Thyroid gland (tissue), 4 donors: ENCODE measurements at regions not wholly inside any gene's neighbourhood (a gene's known extent, or its start where the extent isn't known, plus 50 kb on each side); places are given as distances from the start of the nearest gene placed in this dataset.

ENCODE experiments used
- DNase-seq, 2 donors: peaks; one replicate each; pipeline ENCODE4 v3.0.0-alpha.2; 2019
- H3K27ac ChIP-seq, 3 donors: fragments of 200-600 bp; sonication (generic); 1 replicate in 2 of 3; 2 replicates in 1 of 3; pipeline ENCODE4 v1.5.1; 2016 to 2019; ENCODE audit warnings: mild to moderate bottlenecking in 1 of 3, moderate library complexity in 1 of 3
- H3K27me3 ChIP-seq: fragments of 200-600 bp; sonication (generic); one replicate; pipeline ENCODE4 v1.5.1; 2019
- H3K36me3 ChIP-seq, 2 donors: fragments of 200-600 bp; sonication (generic); one replicate each; pipeline ENCODE4 v1.5.1; 2016 to 2019
- H3K4me1 ChIP-seq, 2 donors: fragments of 200-600 bp; sonication (generic); one replicate each; pipeline ENCODE4 v1.5.1; 2017 to 2019
- H3K4me3 ChIP-seq, 3 donors: fragments of 200-600 bp; sonication (generic); replicated peaks in 1 of 3; 1 replicate in 2 of 3; 2 replicates in 1 of 3; pipeline ENCODE4 v1.5.1; 2016; ENCODE audit warnings: mild to moderate bottlenecking in 1 of 3
- H3K9me3 ChIP-seq: fragments of 200-600 bp; sonication (generic); one replicate; pipeline ENCODE4 v1.5.1; 2017
- CTCF ChIP-seq, 6 experiments: fragments of 200-600 bp in 3 of 6; fragments of 450-650 bp in 3 of 6; sonication (generic) in 3 of 6; IDR thresholded peaks; one replicate each; pipeline ENCODE4 v1.5.1; 2016 to 2019; ENCODE audit warnings: antibody characterized with exemption in 6 of 6, mild to moderate bottlenecking in 2 of 6, inconsistent platforms in 1 of 6, moderate library complexity in 1 of 6
- POLR2A ChIP-seq, 2 donors: fragments of 450-650 bp; IDR thresholded peaks; one replicate each; pipeline ENCODE4 v1.6.1; 2017; ENCODE audit warnings: antibody characterized with exemption in 2 of 2, mild to moderate bottlenecking in 2 of 2, moderate library complexity in 1 of 2
- WGBS, 2 donors: methylation state at CpG; one replicate each; pipeline ENCODE4 v1.1.5; 2017; 5-methylcytosine and 5-hydroxymethylcytosine counted together
- intact Hi-C: fragments of 100-400 bp; cut with DNase I; formaldehyde crosslinking; loops from one replicate; pipeline ENCODE4 v1.15.1; 2023

- Histone ChIP-seq H3K9me3 (no peaks in the 10 kb centered on the region), H3K36me3 (no peaks in the 10 kb centered on the region), H3K4me1 (no peaks in the 10 kb centered on the region), H3K27ac (no peak overlapping the region), H3K27me3 (no peaks in the 10 kb centered on the region), H3K4me3 (no peak overlapping the region)
- DNase-seq, result no peak
- TF ChIP-seq POLR2A (IDR thresholded peaks at IDR 0.05), result no peak
- no peak for TF ChIP-seq CTCF (IDR thresholded peaks at IDR 0.05)
- intact Hi-C loops, result no loop called here
These were observed 806.2 kb upstream of the CHAC2 start for GRCh38 chr2:52961403-52961802.

- DNase-seq, result no peak
- intact Hi-C loops, result no loop called here
- no peak for TF ChIP-seq CTCF (IDR thresholded peaks at IDR 0.05)
- no peak for TF ChIP-seq POLR2A (IDR thresholded peaks at IDR 0.05)
- H3K27me3 ChIP-seq, result no peaks in the 10 kb centered on the region
- 69 to 84% methylated on average over 3 of the region's 3 CpGs for WGBS, 2 donors
- no peaks in the 10 kb centered on the region for H3K4me1 ChIP-seq
- no peaks in the 10 kb centered on the region for H3K36me3 ChIP-seq
- no peak overlapping the region for H3K4me3 ChIP-seq
- no peaks in the 10 kb centered on the region for H3K9me3 ChIP-seq
- H3K27ac ChIP-seq, result no peak overlapping the region
These were observed 806.7 kb upstream of the CHAC2 start for GRCh38 chr2:52960881-52961280.

GRCh38 chr2:52959801-52960200, 807.8 kb upstream of the CHAC2 start:
- H3K27ac ChIP-seq, result no peak overlapping the region
- no peak overlapping the region for H3K4me3 ChIP-seq
- H3K36me3 ChIP-seq, result no peaks in the 10 kb centered on the region
- no peaks in the 10 kb centered on the region for H3K27me3 ChIP-seq
- no peaks in the 10 kb centered on the region for H3K4me1 ChIP-seq
- DNase-seq, result no peak
- WGBS, 2 donors, result 85 to 95% methylated on average over 4 of the region's 4 CpGs
- TF ChIP-seq POLR2A (IDR thresholded peaks at IDR 0.05), result no peak
- no peak for TF ChIP-seq CTCF (IDR thresholded peaks at IDR 0.05)
- H3K9me3 ChIP-seq, result no peaks in the 10 kb centered on the region
- intact Hi-C loops, result no loop called here

- WGBS, 2 donors, result 87 to 90% methylated on average over 1 of the region's 1 CpG
- TF ChIP-seq CTCF (IDR thresholded peaks at IDR 0.05) (no peak), POLR2A (IDR thresholded peaks at IDR 0.05) (no peak)
- Histone ChIP-seq H3K9me3 (no peaks in the 10 kb centered on the region), H3K36me3 (no peaks in the 10 kb centered on the region), H3K27ac (no peak overlapping the region), H3K4me3 (no peak overlapping the region), H3K27me3 (no peaks in the 10 kb centered on the region), H3K4me1 (no peaks in the 10 kb centered on the region)
- intact Hi-C loops, result no loop called here
- DNase-seq, result no peak
These were observed 810.8 kb upstream of the CHAC2 start for GRCh38 chr2:52956766-52957165.

- intact Hi-C loops, result no loop called here
- H3K27me3 ChIP-seq, result no peaks in the 10 kb centered on the region
- WGBS, 2 donors, result 80 to 88% methylated on average over 4 of the region's 4 CpGs
- H3K9me3 ChIP-seq, result no peaks in the 10 kb centered on the region
- H3K4me3 ChIP-seq, result no peak overlapping the region
- no peak for DNase-seq
- H3K4me1 ChIP-seq, result no peaks in the 10 kb centered on the region
- H3K36me3 ChIP-seq, result no peaks in the 10 kb centered on the region
- no peak for TF ChIP-seq CTCF (IDR thresholded peaks at IDR 0.05)
- no peak for TF ChIP-seq POLR2A (IDR thresholded peaks at IDR 0.05)
- no peak overlapping the region for H3K27ac ChIP-seq
These were observed 811.5 kb upstream of the CHAC2 start for GRCh38 chr2:52956118-52956517.
